Urothelium cell line (cell line): ENCODE measurements at regions not wholly inside any gene's neighbourhood (a gene's known extent, or its start where the extent isn't known, plus 50 kb on each side); places are given as distances from the start of the nearest gene placed in this dataset.
"Not testable (repeated sequence)": the region's sequence is repeated elsewhere in the genome, so short reads cannot be mapped to it uniquely, and the experiment has no call there.

Experiments
- DNase-seq: peaks from one replicate; pipeline ENCODE4 v3.0.0; 2011; ENCODE audit warnings: low spot score, mixed read lengths
- FAIRE-seq: peaks from 2 replicates; lab custom pipeline; 2011; peaks lifted over from hg19 to GRCh38; lab: Jason Lieb, UNC

- DNase-seq = no peak
- no peak for FAIRE-seq
Observed at GRCh38 chr10:50997461-50997860, 76.8 kb upstream of the PRKG1 start.

DNA sequence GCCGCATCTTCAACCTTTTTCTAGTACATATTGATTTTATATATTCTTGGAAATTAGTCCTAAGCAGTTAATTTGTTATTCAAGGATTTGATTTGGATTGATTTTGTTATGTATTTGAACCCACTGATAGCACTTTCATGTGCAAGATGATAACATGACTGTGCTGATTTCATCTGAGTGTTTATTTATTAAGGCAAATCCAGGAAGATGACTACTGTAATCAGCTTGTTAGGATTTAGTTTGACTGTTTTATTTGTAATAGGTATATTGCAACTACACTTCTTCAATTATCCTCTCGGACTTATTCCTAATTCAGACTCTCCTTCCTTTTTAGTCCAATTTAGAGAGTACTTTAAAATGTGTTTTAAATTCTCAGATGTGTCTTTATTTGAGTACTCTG is 75.1 kb upstream of the PRKG1 start:
- FAIRE-seq = no peak
- DNase-seq = no peak

DNA sequence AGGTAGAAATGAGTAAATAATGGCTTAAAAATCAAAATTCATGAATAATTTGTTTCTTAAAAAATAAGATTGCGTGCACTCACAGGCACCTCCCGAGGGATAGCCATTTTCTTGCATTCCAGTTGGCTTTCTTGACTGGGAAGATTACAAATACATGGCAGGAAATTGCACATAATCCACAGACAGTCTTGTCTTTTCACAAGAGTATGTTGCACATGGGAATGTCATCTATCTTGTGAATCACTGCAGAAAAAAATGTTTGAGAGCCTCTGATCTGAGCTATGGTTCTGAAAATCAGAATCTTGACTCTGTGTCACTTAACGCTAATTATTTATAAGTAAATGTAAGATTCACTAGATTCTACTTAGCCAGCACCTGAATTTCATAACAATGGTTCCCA is 74.1 kb upstream of the PRKG1 start:
- FAIRE-seq (no peak), DNase-seq (no peak)

GRCh38 chr10:51000976-51001375 is 73.3 kb upstream of the PRKG1 start:
- no peak for FAIRE-seq

DNA sequence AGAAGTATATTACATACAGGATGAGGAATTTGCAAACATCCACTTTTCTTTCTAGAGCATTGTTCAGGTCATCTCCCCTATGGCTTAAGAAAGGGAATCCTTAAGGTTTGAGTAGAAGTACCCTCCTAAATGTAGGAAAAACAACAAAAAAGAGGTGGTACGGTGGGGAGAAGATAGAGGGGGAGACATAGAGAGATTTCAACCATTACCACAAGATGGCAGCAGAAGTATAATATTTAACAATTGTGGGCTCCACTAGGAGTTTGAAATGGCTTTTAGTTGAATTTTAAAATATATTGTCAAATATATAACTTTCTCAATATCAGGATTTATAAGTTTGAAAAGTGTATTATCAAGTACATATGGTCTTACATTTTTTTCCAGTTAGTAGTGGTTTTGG is 72.7 kb upstream of the PRKG1 start:
- DNase-seq (peak; percentile 30), FAIRE-seq (no peak)

More at GRCh38 chr10:51000976-51001375, 73.3 kb upstream of the PRKG1 start:
- DNase-seq = no peak

- FAIRE-seq = no peak
Observed at GRCh38 chr10:51002469-51002868, 71.8 kb upstream of the PRKG1 start.

DNA sequence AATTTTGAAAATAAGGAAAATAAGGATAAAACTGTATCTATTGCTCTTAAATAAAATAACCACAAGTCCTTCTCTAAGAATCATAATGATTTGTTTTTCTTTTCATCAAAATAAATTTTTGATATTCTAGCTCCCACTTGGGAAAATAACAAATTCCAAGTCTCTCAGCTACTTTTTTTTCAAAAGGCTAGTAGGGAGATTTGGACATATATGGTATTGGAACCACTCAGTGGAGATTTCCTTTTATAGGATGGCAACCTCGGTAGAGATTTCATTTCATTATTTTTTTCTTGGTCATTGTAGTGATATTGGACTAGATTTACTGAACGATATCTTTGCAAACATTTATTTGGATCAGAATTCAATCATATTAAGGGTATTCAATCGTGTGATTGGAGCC is 69.5 kb upstream of the PRKG1 start:
- no peak for DNase-seq
- FAIRE-seq = no peak

More at GRCh38 chr10:51002469-51002868, 71.8 kb upstream of the PRKG1 start:
- DNase-seq = no peak

GRCh38 chr10:51005551-51005950 is 68.7 kb upstream of the PRKG1 start:
- FAIRE-seq = no peak
- no peak for DNase-seq

GRCh38 chr10:51006686-51007085 is 67.6 kb upstream of the PRKG1 start:
- FAIRE-seq (no peak), DNase-seq (no peak)

- FAIRE-seq = no peak
- DNase-seq = no peak
Observed at GRCh38 chr10:51007781-51008180, 66.5 kb upstream of the PRKG1 start.

DNA sequence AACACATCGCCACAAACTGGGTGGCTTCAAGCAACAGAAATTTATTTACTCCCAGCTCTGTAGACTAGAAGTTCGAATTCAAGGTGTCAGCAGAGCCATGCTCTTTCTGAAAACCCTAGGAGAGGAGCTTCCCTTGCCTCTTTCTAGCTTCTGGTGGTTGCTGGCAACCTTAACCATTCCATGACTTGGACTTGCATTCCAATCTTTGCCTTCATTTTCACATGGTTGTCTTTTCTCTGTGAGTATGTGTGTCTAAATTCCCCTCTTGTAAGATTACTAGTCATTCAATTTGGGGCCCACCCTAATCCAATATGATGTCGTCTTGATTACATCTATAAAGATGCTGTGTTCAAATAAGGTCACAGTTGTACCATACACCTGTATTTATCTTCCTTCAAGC is 65.9 kb upstream of the PRKG1 start:
- DNase-seq = no peak
- FAIRE-seq = no peak

GRCh38 chr10:51010977-51011376 is 63.3 kb upstream of the PRKG1 start:
- FAIRE-seq (peak; percentile 55), DNase-seq (peak; percentile 60)

DNA sequence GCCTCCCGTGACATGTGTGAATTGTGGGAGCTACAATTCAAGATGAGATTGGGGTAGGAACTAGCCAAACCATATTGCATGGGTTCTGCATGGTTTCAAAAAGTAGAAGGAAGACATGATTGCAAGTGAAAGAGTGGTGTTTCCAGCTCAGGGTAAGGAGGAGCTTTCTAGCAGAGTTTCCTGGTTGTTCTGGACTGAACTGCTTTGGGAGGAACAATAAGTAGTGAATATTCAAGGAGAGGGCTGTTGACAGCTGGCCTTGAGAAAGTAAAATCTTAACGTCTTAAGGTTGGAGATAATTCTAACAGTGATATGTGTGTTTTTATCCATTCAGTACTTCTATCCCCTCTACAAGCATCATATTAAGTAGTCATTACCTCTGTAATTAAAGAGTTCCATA is 62.2 kb upstream of the PRKG1 start:
- DNase-seq (no peak), FAIRE-seq (no peak)

- DNase-seq (no peak), FAIRE-seq (no peak)
Observed at GRCh38 chr10:51014680-51015389, 59.5 kb upstream of the PRKG1 start.

DNA sequence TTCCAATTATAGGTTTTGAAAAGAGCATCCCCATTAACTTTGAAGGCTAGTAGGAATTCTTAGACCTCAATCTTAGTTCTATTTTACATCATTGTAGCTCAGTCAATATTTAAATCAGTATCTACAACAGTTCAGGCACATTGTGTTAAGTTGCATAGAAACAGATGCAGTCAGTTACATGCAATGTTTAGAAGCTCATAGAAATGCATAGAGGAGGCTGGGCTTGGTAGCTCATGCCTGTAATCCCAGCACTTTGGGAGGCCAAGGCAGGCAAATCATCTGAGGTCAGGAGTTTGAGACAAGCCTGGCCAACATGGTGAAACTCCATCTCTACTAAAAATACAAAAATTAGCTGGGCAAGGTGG is 58.9 kb upstream of the PRKG1 start:
- DNase-seq, FAIRE-seq: not testable (repeated sequence)

DNA sequence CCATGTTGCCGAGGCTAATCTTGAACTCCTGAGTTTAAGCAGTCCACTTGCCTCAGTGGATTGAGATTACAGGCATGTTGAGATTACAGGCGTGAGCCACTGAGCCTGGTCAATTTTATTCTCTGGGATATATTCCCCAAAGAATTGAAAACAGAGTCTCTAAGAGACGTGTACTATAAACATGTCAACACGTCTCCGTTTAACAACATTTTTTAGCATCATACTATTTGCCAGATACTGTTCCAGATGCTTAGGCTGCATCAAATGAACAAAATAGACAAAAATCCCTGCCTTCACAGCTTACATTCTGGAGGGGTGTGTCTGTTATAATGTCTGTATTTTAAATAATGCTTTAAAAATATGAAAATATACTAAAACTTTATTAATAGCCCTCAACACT is 54.1 kb upstream of the PRKG1 start:
- no peak for DNase-seq
- FAIRE-seq = no peak

DNA sequence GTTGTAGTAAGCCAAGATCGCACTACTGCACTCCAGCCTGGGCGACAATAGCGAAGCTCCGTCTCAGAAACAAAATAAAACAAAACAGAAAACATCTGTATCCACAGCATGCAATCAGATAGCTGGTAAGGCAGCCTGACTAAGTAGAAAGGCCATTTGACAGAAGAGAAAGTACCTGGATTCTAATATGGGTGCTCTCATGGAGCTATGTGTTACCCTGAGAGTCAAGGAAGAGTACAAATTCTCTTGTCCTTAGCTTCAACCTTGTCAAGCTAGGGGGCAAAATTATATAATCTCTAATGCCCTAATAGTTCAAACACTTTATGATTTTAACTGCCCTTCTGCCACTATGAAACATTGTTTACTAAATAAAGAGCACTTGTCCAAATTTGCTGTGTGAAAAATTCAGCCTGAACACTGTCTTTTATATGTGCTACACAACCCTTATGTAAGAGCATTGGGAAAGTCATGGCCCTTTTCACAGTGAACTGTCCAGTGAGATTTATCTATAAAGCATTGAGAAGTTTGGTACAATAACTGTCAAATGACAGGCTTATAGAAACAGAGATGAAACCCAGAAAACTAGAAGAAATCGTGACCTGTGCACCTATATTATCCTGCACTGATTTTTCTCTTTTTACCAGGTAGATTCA is 51.2 kb upstream of the PRKG1 start:
- FAIRE-seq (no peak), DNase-seq (no peak)

DNA sequence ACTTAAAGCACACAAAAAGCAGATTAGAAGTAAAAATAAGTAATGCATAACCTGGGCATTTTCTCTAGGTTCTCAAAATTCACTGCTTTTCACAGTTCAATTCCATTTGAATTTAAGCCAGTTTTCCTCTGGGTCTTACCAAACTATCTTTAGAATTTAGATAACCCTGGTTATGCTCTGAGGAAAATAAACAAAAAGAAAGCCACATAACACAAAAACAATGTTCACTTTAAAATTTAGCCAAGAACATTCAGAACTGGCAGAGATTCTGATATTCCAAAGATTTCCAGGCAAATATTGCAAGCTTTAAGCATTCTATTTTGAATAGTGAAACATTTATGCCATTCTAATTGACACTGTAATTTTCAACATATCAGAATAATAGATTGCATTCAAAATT is 50.7 kb upstream of the PRKG1 start:
- FAIRE-seq (no peak), DNase-seq (no peak)
